Hepatocyte (in vitro differentiated cells): ENCODE measurements at regions not wholly inside any gene's neighbourhood (a gene's known extent, or its start where the extent isn't known, plus 50 kb on each side); places are given as distances from the start of the nearest gene placed in this dataset.
"Not testable (repeated sequence)": the region's sequence is repeated elsewhere in the genome, so short reads cannot be mapped to it uniquely, and the experiment has no call there.

Source experiments
- DNase-seq: peaks from one replicate; pipeline ENCODE4 v3.0.0-alpha.2; 2016; ENCODE audit warnings: low spot score
- H2AFZ ChIP-seq: fragments of 200-600 bp; sonication (generic); 2 replicates; pipeline ENCODE4 v1.6.0; 2016; ENCODE audit warnings: antibody characterized with exemption, mild to moderate bottlenecking
- H3K27ac ChIP-seq: fragments of 200-600 bp; sonication (generic); 2 replicates; pipeline ENCODE4 v1.5.1; 2016; ENCODE audit warnings: mild to moderate bottlenecking
- H3K27me3 ChIP-seq: fragments of 200-600 bp; sonication (generic); 2 replicates; pipeline ENCODE4 v1.6.1; 2016
- H3K36me3 ChIP-seq: fragments of 200-600 bp; sonication (generic); replicated peaks from 2 replicates; pipeline ENCODE4 v1.5.1; 2016; ENCODE audit warnings: low read depth; ENCODE audit not compliant: insufficient read depth
- H3K4me1 ChIP-seq: fragments of 200-600 bp; sonication (generic); 2 replicates; pipeline ENCODE4 v1.5.1; 2016; ENCODE audit warnings: mild to moderate bottlenecking, moderate library complexity; ENCODE audit not compliant: insufficient read depth
- H3K4me2 ChIP-seq: fragments of 200-600 bp; sonication (generic); 2 replicates; pipeline ENCODE4 v1.6.0; 2016
- H3K4me3 ChIP-seq: fragments of 200-600 bp; sonication (generic); 2 replicates; pipeline ENCODE4 v1.5.1; 2016; ENCODE audit warnings: mild to moderate bottlenecking
- H3K79me2 ChIP-seq: fragments of 200-600 bp; sonication (generic); 2 replicates; pipeline ENCODE4 v1.6.0; 2017; ENCODE audit warnings: mild to moderate bottlenecking
- H3K9me2 ChIP-seq: fragments of 200-600 bp; sonication (generic); replicated peaks from 2 replicates; pipeline ENCODE4 v1.6.0; 2017; ENCODE audit warnings: mild to moderate bottlenecking; ENCODE audit not compliant: insufficient read depth
- H3K9me3 ChIP-seq: fragments of 200-600 bp; sonication (generic); 2 replicates; pipeline ENCODE4 v1.5.1; 2016; ENCODE audit warnings: low read depth, mild to moderate bottlenecking
- H4K20me1 ChIP-seq: fragments of 200-600 bp; sonication (generic); 2 replicates; pipeline ENCODE4 v1.6.0; 2016; ENCODE audit warnings: mild to moderate bottlenecking; ENCODE audit not compliant: insufficient read depth, poor library complexity, severe bottlenecking
- EZH2 ChIP-seq: fragments of 200-600 bp; sonication (generic); IDR thresholded peaks from 2 replicates; pipeline ENCODE4 v1.6.1; 2016; ENCODE audit warnings: antibody characterized with exemption, mild to moderate bottlenecking, borderline replicate concordance
- EZH2phosphoT487 ChIP-seq: fragments of 200-600 bp; sonication (generic); IDR thresholded peaks from one replicate; pipeline ENCODE4 v1.6.1; 2018; ENCODE audit warnings: antibody characterized with exemption, mild to moderate bottlenecking, low read depth, moderate library complexity; ENCODE audit not compliant: unreplicated experiment, severe bottlenecking
- WGBS: methylation state at CpG from one replicate; pipeline ENCODE4 v1.1.6; 2016; ENCODE audit warnings: low lambda C conversion rate; ENCODE audit errors: missing lambda C conversion rate; 5-methylcytosine and 5-hydroxymethylcytosine counted together
- TF ChIP-seq, protein P1 (sequence below): fragments of 200-600 bp; sonication (generic); IDR thresholded peaks from 2 replicates; pipeline ENCODE4 v1.5.1; 2016; ENCODE audit warnings: antibody characterized with exemption, mild to moderate bottlenecking; ENCODE audit not compliant: poor library complexity

DNA sequence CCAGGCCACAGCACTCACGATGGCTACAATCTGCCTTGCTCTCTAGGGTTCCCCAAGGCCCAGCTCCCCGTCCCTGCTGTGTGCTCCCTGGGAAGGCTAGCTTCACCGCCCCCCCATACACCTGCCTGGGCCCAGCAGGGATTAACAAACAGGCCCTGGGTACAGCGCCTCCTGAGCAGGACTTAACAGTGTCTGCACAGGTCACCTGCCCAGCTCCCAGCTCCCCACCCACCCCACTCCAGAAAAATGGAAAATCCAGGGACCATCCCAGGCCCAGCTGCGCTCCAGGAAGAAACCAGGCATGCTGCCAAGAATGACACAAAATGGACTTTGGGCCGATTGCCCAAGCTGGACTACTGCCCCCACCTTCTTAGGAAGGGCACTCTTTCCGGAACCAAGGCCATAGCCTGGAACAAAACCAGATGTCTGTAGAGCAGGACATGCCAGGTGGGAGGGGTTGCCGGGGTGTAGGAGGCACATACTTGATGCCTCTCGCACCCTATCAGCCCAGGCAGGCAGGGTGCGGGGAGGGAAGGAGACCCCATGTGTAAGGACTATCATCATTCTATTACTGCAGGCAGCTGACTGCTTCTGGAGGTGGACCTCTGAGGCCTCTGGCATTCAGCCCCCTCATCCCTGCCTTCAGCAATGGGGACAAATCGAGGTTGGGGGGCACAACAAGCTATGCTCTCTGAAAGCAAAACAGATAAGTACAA is 104.9 kb downstream of the SNX5 start:
- no peak overlapping the region for H2AFZ ChIP-seq
- 64% methylated on average over 11 of the region's 11 CpGs for WGBS
- H3K9me3 ChIP-seq: no peaks in the 10 kb centered on the region
- no peaks in the 10 kb centered on the region for H3K36me3 ChIP-seq
- H3K79me2 ChIP-seq: no peaks in the 10 kb centered on the region
- H3K9me2 ChIP-seq: no peaks in the 10 kb centered on the region
- peaks cover 22% of the 10 kb centered on the region for H3K4me1 ChIP-seq
- no peaks in the 10 kb centered on the region for H4K20me1 ChIP-seq
- H3K27me3 ChIP-seq: no peaks in the 10 kb centered on the region
- peak overlapping the region; percentile 0 for H3K4me2 ChIP-seq
- peak overlapping the region; percentile 88 for H3K27ac ChIP-seq
- H3K4me3 ChIP-seq: no peak overlapping the region
- DNase-seq: peak; percentile 88
- no peak for TF ChIP-seq EZH2phosphoT487
- TF ChIP-seq, protein P1, sequence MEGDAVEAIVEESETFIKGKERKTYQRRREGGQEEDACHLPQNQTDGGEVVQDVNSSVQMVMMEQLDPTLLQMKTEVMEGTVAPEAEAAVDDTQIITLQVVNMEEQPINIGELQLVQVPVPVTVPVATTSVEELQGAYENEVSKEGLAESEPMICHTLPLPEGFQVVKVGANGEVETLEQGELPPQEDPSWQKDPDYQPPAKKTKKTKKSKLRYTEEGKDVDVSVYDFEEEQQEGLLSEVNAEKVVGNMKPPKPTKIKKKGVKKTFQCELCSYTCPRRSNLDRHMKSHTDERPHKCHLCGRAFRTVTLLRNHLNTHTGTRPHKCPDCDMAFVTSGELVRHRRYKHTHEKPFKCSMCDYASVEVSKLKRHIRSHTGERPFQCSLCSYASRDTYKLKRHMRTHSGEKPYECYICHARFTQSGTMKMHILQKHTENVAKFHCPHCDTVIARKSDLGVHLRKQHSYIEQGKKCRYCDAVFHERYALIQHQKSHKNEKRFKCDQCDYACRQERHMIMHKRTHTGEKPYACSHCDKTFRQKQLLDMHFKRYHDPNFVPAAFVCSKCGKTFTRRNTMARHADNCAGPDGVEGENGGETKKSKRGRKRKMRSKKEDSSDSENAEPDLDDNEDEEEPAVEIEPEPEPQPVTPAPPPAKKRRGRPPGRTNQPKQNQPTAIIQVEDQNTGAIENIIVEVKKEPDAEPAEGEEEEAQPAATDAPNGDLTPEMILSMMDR: no peak
- no peak for TF ChIP-seq EZH2

DNA sequence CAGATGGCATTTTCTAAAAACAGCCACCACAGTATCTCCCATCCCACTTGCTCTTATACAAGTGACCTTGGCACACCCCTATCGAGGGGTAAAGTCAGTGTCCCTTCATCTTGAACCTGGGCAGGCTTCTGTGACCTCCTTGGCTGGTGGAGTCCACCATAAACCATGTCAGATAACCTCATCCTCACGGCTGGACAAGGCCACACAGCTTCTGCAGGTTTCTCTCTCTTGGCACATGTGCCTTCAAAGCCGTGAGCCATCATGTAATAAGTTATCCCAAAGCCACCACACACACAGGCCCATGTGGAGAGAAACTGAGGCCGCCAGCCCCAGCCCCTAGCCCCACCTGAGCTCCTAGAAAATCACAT is 105.4 kb downstream of the SNX5 start:
- H3K4me2 ChIP-seq: peak overlapping the region; percentile 0
- H3K4me3 ChIP-seq: no peak overlapping the region
- no peaks in the 10 kb centered on the region for H3K79me2 ChIP-seq
- H3K27me3 ChIP-seq: no peaks in the 10 kb centered on the region
- H4K20me1 ChIP-seq: no peaks in the 10 kb centered on the region
- H3K36me3 ChIP-seq: no peaks in the 10 kb centered on the region
- TF ChIP-seq, protein P1: no peak
- TF ChIP-seq EZH2 (no peak), EZH2phosphoT487 (no peak)
- 93% methylated on average over 4 of the region's 4 CpGs for WGBS
- H3K9me2 ChIP-seq: no peaks in the 10 kb centered on the region
- no peak overlapping the region for H2AFZ ChIP-seq
- peak overlapping the region; percentile 88 for H3K27ac ChIP-seq
- H3K9me3 ChIP-seq: no peaks in the 10 kb centered on the region
- no peak for DNase-seq
- H3K4me1 ChIP-seq: peaks cover 22% of the 10 kb centered on the region

DNA sequence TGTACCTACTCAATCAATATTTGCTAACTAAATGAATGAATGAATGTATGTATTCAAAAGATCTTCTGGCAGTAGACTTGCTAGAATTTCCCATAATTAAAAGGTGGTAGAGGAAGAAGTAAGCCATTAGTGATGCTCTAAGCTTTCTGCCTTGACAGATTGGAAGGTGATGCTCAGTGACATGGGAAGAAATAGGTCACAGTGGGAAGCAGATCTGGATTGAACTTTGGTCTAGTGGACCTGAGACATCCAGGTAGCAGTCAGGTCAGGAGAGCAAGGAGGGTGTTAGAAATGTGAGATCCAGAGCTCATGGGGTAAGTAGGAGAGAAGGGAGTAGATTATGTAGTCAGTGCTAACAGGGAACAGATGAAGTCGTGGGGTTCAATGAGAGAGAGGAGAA is 106.4 kb downstream of the SNX5 start:
- TF ChIP-seq, protein P1: no peak
- TF ChIP-seq EZH2 (no peak), EZH2phosphoT487 (no peak)
- Histone ChIP-seq H3K4me2 (no peak overlapping the region), H3K9me2 (no peaks in the 10 kb centered on the region), H3K4me3 (no peak overlapping the region), H4K20me1 (no peaks in the 10 kb centered on the region), H3K79me2 (no peaks in the 10 kb centered on the region), H3K4me1 (peaks cover 22% of the 10 kb centered on the region), H2AFZ (no peak overlapping the region), H3K27me3 (no peaks in the 10 kb centered on the region), H3K9me3 (no peaks in the 10 kb centered on the region), H3K27ac (peak overlapping the region; percentile 88), H3K36me3 (no peaks in the 10 kb centered on the region)
- no peak for DNase-seq
- 90% methylated on average over 1 of the region's 1 CpG for WGBS

DNA sequence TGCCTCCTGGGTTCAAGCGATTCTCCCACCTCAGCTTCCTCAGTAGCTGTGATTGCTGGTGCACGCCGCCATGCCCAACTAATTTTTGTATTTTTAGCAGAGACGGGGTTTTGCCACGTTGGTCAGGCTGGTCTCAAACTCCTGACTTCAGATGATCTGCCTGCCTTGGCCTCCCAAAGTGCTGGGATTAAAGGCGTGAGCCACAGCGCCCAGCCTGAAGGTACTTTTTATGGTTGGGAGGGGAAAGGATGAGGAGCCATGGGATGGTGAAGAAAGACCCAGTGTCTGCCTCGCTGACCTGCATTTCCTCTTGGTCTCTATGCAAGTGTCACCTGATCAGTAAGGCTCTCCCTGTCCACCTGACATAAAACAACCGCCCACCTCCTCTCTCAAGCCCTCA is 107.0 kb downstream of the SNX5 start:
- H4K20me1 ChIP-seq, H3K4me2 ChIP-seq, H3K4me3 ChIP-seq, DNase-seq, H3K9me2 ChIP-seq, H3K79me2 ChIP-seq, H3K27ac ChIP-seq, H3K9me3 ChIP-seq, H3K36me3 ChIP-seq, H2AFZ ChIP-seq, H3K27me3 ChIP-seq: not testable (repeated sequence)
- WGBS: 98% methylated on average over 9 of the region's 9 CpGs
- peaks cover 24% of the 10 kb centered on the region for H3K4me1 ChIP-seq
